K562 (cell line): ENCODE measurements at regions not wholly inside any gene's neighbourhood (a gene's known extent, or its start where the extent isn't known, plus 50 kb on each side); places are given as distances from the start of the nearest gene placed in this dataset.

ENCODE experiments used
- ATAC-seq: fragments of 200-7000 bp; cut with Tn5 transposase; 3 replicates; pipeline ENCODE4 v1.9.1; 2020; ENCODE audit warnings: moderate library complexity
- BruUV-seq: library from RNA; stranded (reverse); fragments of 400-500 nt; replicated peaks from 2 replicates; lab custom pipeline; 2021; lab: Mats Ljungman, UMichigan
- CTCF ChIA-PET: fragments of 300-600 bp; formaldehyde crosslinking; extraction: SDS; loops from one replicate; lab custom pipeline; 2021; ENCODE audit warnings: low intra/inter-chr PET ratio; lab: Yijun Ruan, JAX
- POLR2A ChIA-PET: fragments of 300-600, 350-650 bp; sonication (Branson Sonifier 250); formaldehyde crosslinking; extraction: SDS; loops from one replicate; lab custom pipeline; 2021; ENCODE audit warnings: antibody characterized with exemption, inconsistent platforms; lab: Yijun Ruan, JAX
- DNase-seq, 4 experiments: peaks; one replicate each; pipeline versions ENCODE4 v3.0.0 to v3.0.0-alpha.2; 2011 to 2018; ENCODE audit warnings: low spot score in 3 of 4, mixed read lengths in 3 of 4; ENCODE audit errors: extremely low read depth in 1 of 4
- FAIRE-seq: peaks from 2 replicates; lab custom pipeline; 2011; peaks lifted over from hg19 to GRCh38; lab: Jason Lieb, UNC
- H2AFZ ChIP-seq: 2 replicates; pipeline ENCODE4 v1.6.0; 2011; ENCODE audit warnings: low read depth, low read length, control low read depth, inconsistent platforms
- H3K27ac ChIP-seq: fragments of 200-600 bp; 3 replicates; pipeline ENCODE4 v1.8.0; 2011; ENCODE audit warnings: low read depth, mild to moderate bottlenecking, control low read depth, inconsistent platforms, low read length, moderate library complexity, mixed read lengths; ENCODE audit errors: extremely low read depth
- H3K27me3 ChIP-seq, 2 experiments: fragments of 300-600 bp in 1 of 2; 2 replicates in 1 of 2; 3 replicates in 1 of 2; pipeline versions ENCODE4 v1.6.0 to v1.8.0; 2011; ENCODE audit warnings: inconsistent platforms in 2 of 2, low read length in 2 of 2, mild to moderate bottlenecking in 1 of 2, mixed read lengths in 1 of 2, moderate library complexity in 1 of 2; ENCODE audit not compliant: control insufficient read depth in 2 of 2, insufficient read depth in 2 of 2
- H3K36me3 ChIP-seq: fragments of 300-600 bp; 3 replicates; pipeline ENCODE4 v1.8.0; 2011; ENCODE audit warnings: mild to moderate bottlenecking, low read length, inconsistent platforms; ENCODE audit not compliant: control insufficient read depth, insufficient read depth
- H3K4me1 ChIP-seq, 2 experiments: fragments of 200-600 bp in 1 of 2; replicated peaks in 1 of 2; 2 replicates in 1 of 2; 3 replicates in 1 of 2; pipeline versions ENCODE4 v1.5.1 to v1.8.0; 2011; ENCODE audit warnings: inconsistent platforms in 2 of 2, low read length in 2 of 2, mild to moderate bottlenecking in 1 of 2, mixed read lengths in 1 of 2, moderate library complexity in 1 of 2; ENCODE audit not compliant: control insufficient read depth in 2 of 2, insufficient read depth in 2 of 2
- H3K4me2 ChIP-seq: 2 replicates; pipeline ENCODE4 v1.6.1; 2011; ENCODE audit warnings: low read length, control low read depth, inconsistent platforms, mixed read lengths; ENCODE audit not compliant: insufficient read depth
- H3K4me3 ChIP-seq: fragments of 200-600 bp; sonication (generic), shearing (Covaris generic); 2 replicates; pipeline ENCODE4 v1.5.1; 2016; ENCODE audit warnings: control low read depth, inconsistent platforms
- H3K79me2 ChIP-seq: fragments of 200-600 bp; 3 replicates; pipeline ENCODE4 v1.8.0; 2011; ENCODE audit warnings: low read length, inconsistent platforms; ENCODE audit not compliant: control insufficient read depth, insufficient read depth
- H3K9ac ChIP-seq, 2 experiments: 2 replicates each; pipeline versions ENCODE4 v1.6.0 to v1.6.1; 2011; ENCODE audit warnings: low read depth in 2 of 2, low read length in 2 of 2, control low read depth in 1 of 2, inconsistent platforms in 1 of 2, mild to moderate bottlenecking in 1 of 2, mixed read lengths in 1 of 2; ENCODE audit not compliant: insufficient read depth in 1 of 2
- H3K9me1 ChIP-seq: one replicate; pipeline ENCODE4 v1.6.0; 2011; ENCODE audit warnings: inconsistent platforms, mild to moderate bottlenecking, low read length, moderate library complexity; ENCODE audit not compliant: control insufficient read depth, insufficient read depth
- H3K9me3 ChIP-seq: replicated peaks from 2 replicates; pipeline ENCODE4 v1.5.1; 2011; ENCODE audit warnings: low read depth, low read length, inconsistent platforms; ENCODE audit not compliant: control insufficient read depth, insufficient read depth
- H4K20me1 ChIP-seq: replicated peaks from 2 replicates; pipeline ENCODE4 v1.6.1; 2011; ENCODE audit warnings: low read length, inconsistent platforms, mixed read lengths; ENCODE audit not compliant: control insufficient read depth, insufficient read depth
- RBM34 ChIP-seq: fragments of 200-400 bp; formaldehyde crosslinking; IDR thresholded peaks from 2 replicates; pipeline ENCODE4 v1.6.1; 2018; ENCODE audit warnings: low read length, borderline replicate concordance; ENCODE audit not compliant: insufficient read depth
- SMAD1 ChIP-seq: fragments of 150-350 bp; IDR thresholded peaks from 2 replicates; pipeline ENCODE4 v1.6.1; 2014; ENCODE audit warnings: low read length, low read depth; ENCODE audit not compliant: partially characterized antibody
- THAP7 ChIP-seq: fragments of 250-450 bp; sonication (Bioruptor Pico); IDR thresholded peaks from 2 replicates; pipeline ENCODE4 v1.5.0; 2021
- ZNF12 ChIP-seq: sonication (generic); formaldehyde crosslinking; IDR thresholded peaks from 2 replicates; pipeline ENCODE4 v1.4.0; 2020; ENCODE audit warnings: mild to moderate bottlenecking, missing genetic modification reagents
- ZNF311 ChIP-seq: fragments of 250-450 bp; sonication (Bioruptor Pico); IDR thresholded peaks from 2 replicates; pipeline ENCODE4 v1.4.0; 2020; ENCODE audit warnings: mild to moderate bottlenecking, moderate library complexity
- WGBS: fragments of 100-300 bp; shearing (Covaris generic); methylation state at CpG from one replicate; pipeline ENCODE4 v1.1.6; 2016; ENCODE audit warnings: low coverage, mixed read lengths; ENCODE audit not compliant: insufficient coverage; ENCODE audit errors: missing lambda C conversion rate; 5-methylcytosine and 5-hydroxymethylcytosine counted together
- in situ Hi-C: fragments of 300-500 bp; cut with MboI; formaldehyde crosslinking; loops from 4 replicates; pipeline ENCODE4 v1.15.0; 2018; ENCODE audit warnings: inconsistent platforms, mixed read lengths
- intact Hi-C: fragments of 100-400 bp; cut with micrococcal nuclease; formaldehyde crosslinking; loops from 2 replicates; pipeline ENCODE4 v1.14.2; 2022
- TF ChIP-seq, protein P1 (sequence below), 2 experiments: fragments of 200-800 bp in 1 of 2; sonication (Bioruptor generic) in 1 of 2; sonication (generic) in 1 of 2; formaldehyde crosslinking in 1 of 2; IDR thresholded peaks in 1 of 2; conservative IDR thresholded peaks in 1 of 2; 2 replicates each; pipeline versions ENCODE4 v1.5.0 to v1.6.1; 2016 to 2020; ENCODE audit warnings: missing compliant biosample characterization in 1 of 2, missing genetic modification characterization in 1 of 2, missing genetic modification reagents in 1 of 2
- TF ChIP-seq, protein P2 (sequence below), 3 experiments: fragments of 200-800 bp in 1 of 3; sonication (Bioruptor generic) in 1 of 3; sonication (generic) in 1 of 3; formaldehyde crosslinking in 1 of 3; IDR thresholded peaks; 2 replicates each; pipeline versions ENCODE4 v1.6.1 to v1.8.0; 2016 to 2022; ENCODE audit warnings: mild to moderate bottlenecking in 2 of 3, missing compliant biosample characterization in 2 of 3, missing genetic modification characterization in 2 of 3, missing genetic modification reagents in 1 of 3

DNA sequence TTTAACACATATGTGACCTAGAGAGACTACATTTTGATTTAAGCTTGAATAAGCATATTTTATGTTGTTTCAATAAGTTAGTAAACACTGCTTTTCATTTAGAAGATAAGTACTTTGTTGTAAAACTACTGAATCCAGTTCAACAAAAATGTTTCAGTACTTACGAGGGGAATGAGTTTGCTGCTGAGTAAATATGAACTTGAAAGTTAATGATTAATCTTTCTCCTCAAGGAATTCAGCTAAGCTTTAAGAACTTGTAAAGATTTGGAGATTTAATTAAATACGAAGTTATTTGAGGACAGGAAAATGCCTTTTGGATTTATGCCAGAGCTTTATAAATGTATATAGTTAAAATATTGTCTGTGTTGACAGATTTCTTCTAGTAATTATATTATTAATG lies 933.0 kb upstream of the LCORL start:
- TF ChIP-seq, protein P1, sequence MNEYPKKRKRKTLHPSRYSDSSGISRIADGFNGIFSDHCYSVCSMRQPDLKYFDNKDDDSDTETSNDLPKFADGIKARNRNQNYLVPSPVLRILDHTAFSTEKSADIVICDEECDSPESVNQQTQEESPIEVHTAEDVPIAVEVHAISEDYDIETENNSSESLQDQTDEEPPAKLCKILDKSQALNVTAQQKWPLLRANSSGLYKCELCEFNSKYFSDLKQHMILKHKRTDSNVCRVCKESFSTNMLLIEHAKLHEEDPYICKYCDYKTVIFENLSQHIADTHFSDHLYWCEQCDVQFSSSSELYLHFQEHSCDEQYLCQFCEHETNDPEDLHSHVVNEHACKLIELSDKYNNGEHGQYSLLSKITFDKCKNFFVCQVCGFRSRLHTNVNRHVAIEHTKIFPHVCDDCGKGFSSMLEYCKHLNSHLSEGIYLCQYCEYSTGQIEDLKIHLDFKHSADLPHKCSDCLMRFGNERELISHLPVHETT (CRISPR knock-in tag; conservative IDR thresholded peaks at IDR 0.05 in 1 of 2, IDR thresholded peaks at IDR 0.05 in 1 of 2) = no peak
- TF ChIP-seq, all 486 proteins: peak for 0
- Histone ChIP-seq H3K36me3 (no peaks in the 10 kb centered on the region), H3K4me1 (no peaks in the 10 kb centered on the region), H3K27me3 (no peaks in the 10 kb centered on the region), H3K9me1 (no peaks in the 10 kb centered on the region), H3K9me3 (no peaks in the 10 kb centered on the region), H3K27ac (no peak overlapping the region), H3K4me2 (no peak overlapping the region), H2AFZ (no peak overlapping the region), H3K9ac (no peak overlapping the region), H3K4me3 (no peak overlapping the region), H4K20me1 (no peaks in the 10 kb centered on the region), H3K79me2 (no peaks in the 10 kb centered on the region)
- intact Hi-C loops (no loop called here), in situ Hi-C loops (no loop called here)
- FAIRE-seq (no peak), ATAC-seq (no peak), DNase-seq (no peak)
- WGBS = 0% methylated on average over 2 of the region's 2 CpGs
- ChIA-PET CTCF (no interaction called here), POLR2A (no interaction called here)
- no TSS peak for BruUV-seq

DNA sequence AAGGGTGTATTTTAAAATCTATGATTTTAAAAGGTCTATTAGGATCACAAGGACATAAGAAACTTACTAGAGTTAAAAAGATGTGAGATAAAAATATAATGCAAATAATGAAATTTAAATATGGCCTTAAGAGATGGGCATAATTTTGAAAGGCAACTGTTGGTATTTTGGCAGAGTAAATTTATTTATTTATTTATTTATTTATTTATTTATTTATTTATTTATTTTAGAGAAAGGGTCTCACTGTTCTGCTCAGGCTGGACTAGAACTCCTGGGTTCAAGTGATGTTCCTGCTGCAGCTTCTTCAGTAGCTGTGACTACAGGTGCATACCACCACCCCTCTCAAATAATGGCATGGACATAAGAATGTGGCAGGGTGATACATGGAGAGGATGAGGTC lies 932.1 kb upstream of the LCORL start:
- no peak for FAIRE-seq
- in situ Hi-C loops (no loop called here), intact Hi-C loops (no loop called here)
- no peaks in the 10 kb centered on the region for H3K4me1 ChIP-seq
- no peaks in the 10 kb centered on the region for H3K27me3 ChIP-seq
- no peak overlapping the region for H3K9ac ChIP-seq
- no peak overlapping the region for H3K27ac ChIP-seq
- CTCF ChIA-PET = no interaction called here
- H2AFZ ChIP-seq = no peak overlapping the region
- no peaks in the 10 kb centered on the region for H3K79me2 ChIP-seq
- H3K4me3 ChIP-seq = no peak overlapping the region
- ATAC-seq = no peak
- H3K9me1 ChIP-seq = no peaks in the 10 kb centered on the region
- no TSS peak for BruUV-seq
- H3K36me3 ChIP-seq = no peaks in the 10 kb centered on the region
- H4K20me1 ChIP-seq = no peaks in the 10 kb centered on the region
- no peak overlapping the region for H3K4me2 ChIP-seq
- no peak for DNase-seq
- TF ChIP-seq RBM34 (no peak), ZNF12 (CRISPR knock-in tag) (no peak), SMAD1 (no peak), THAP7 (CRISPR knock-in tag) (no peak), ZNF311 (CRISPR knock-in tag) (no peak)
- TF ChIP-seq, protein P2, sequence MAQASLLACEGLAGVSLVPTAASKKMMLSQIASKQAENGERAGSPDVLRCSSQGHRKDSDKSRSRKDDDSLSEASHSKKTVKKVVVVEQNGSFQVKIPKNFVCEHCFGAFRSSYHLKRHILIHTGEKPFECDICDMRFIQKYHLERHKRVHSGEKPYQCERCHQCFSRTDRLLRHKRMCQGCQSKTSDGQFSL (CRISPR knock-in tag; IDR thresholded peaks at IDR 0.05) = no peak
- TF ChIP-seq, protein P2 (tag; IDR thresholded peaks at IDR 0.05) = no peak
- TF ChIP-seq, all 486 proteins: peak for 0
- H3K9me3 ChIP-seq = no peaks in the 10 kb centered on the region
- POLR2A ChIA-PET = no interaction called here
